GM21381 (cell line): ENCODE measurements at regions not wholly inside any gene's neighbourhood (a gene's known extent, or its start where the extent isn't known, plus 50 kb on each side); places are given as distances from the start of the nearest gene placed in this dataset.
"Not testable (repeated sequence)": the region's sequence is repeated elsewhere in the genome, so short reads cannot be mapped to it uniquely, and the experiment has no call there.

ENCODE experiments used
- ATAC-seq: cut with Tn5 transposase; IDR thresholded peaks from one replicate; pipeline ENCODE4 v1.9.1; 2021; ENCODE audit warnings: mild to moderate bottlenecking, moderate library complexity; ENCODE audit not compliant: unreplicated experiment

DNA sequence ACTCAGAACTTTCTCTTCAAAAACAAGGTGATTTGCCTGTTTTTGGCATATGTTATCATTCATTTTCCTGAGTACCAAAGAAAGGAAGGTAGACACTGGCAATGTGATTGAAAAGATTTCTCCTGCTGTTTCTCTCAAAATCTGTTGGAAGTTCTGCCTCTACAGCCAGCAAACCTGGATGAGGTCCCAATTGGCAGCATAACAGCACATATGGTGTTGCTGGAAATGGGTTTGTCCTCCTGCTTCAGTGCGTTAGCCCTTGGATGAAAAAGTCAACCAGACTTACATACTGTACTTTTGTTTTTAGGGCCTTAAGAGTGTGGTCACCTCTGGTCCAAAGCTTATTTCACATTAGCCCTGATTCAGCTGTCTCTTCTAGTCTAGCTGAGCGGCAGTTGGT, 237.6 kb upstream of the MME start:
- ATAC-seq = no peak

- ATAC-seq = no peak
Observed at GRCh38 chr3:154835639-154836038, 244.5 kb upstream of the MME start.

DNA sequence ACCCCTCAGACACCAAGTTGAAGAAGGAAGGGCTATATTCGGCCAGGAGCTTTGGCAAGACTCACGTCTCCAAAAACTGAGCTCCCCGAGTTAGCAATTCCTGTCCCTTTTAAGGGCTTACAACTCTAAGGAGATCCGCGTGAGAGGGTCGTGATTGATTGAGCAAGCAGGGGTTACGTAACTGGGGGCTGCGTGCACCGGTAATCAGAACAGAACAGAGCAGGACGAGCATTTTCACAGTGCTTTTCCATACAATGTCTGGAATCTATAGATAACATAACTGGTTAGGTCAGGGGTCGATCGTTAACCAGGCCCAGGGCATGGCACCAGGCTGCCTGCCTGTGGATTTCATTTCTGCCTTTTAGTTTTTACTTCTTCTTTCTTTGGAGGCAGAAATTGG, 245.3 kb upstream of the MME start:
- ATAC-seq = not testable (repeated sequence)

- no peak for ATAC-seq
Observed at GRCh38 chr3:154829929-154830328, 250.2 kb upstream of the MME start.

DNA sequence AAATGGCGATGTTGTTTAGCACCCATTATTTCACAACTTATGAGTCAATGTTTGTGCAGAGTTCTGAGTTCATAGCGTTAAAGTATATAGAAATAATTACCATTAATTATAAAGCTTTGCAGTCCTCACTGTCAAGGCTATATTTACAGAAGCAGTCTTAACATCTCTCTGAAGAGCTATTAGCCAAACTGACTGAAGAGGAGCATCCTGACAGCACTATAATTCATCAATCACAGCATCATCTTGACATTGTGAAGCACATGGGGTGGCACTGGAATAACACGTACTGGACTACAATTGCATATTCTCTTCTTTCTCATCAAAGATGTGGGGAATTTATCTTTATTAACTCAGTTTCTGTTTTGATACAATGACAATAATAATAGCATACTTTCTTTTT, 260.6 kb upstream of the MME start:
- ATAC-seq = no peak

- no peak for ATAC-seq
Observed at GRCh38 chr3:154818676-154819255, 261.4 kb upstream of the MME start.

DNA sequence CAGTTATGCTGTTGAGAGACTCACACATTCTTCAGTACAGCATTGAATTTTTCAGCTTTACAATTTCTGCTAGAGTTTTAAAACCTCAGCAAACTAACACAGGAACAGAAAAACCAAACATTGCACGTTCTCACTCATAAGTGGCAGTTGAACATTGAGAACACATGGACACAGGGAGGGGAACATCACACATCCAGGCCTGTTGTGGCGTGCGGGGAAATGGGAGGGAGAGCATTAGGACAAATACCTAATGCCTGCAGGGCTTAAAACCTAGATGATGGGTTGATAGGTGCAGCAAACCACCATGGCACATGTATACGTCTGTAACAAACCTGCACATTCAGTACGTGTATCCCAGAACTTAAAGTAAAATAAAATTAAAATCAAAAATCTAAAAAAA, 270.1 kb upstream of the MME start:
- ATAC-seq = not testable (repeated sequence)

DNA sequence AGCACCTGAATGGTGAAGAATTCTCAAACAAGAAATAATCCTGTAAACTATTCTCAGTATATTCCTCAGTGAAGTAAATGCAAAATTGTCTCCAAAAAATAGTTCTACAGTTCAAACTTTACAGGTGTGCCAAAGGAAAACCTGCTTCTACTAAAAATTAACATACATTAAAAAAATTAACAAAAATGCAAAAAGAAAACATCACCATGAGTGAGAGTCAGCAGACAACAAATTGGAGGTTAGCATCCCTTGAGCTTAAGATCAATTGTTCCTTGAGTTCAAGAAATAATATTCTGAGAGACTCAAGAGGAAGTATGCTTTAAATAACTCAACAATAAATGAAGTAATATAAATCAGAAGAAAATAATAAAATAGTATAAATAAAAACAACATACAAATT, 278.4 kb upstream of the MME start:
- ATAC-seq = no peak

DNA sequence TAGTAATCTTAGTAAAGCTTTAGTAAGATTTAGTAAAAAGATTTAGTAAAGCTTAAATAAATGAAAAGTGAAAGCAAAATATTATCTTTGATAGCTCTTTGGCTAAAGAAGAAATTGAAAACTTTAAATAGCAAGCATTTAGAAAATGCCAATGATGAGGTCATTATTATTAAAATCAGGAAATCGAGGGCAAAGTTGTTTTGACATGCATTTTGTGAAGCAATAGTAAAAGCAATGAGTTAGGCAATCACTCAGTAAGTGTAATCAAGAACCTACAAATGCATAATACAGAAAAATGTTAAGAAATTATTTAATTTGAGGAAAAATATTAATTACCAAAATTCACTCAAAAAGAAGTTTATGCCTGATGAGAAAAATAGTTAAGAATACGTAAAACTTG, 280.3 kb upstream of the MME start:
- ATAC-seq = no peak

- ATAC-seq = no peak
Observed at GRCh38 chr3:154795582-154795981, 284.5 kb upstream of the MME start.

GRCh38 chr3:154794814-154795445, 285.2 kb upstream of the MME start:
- no peak for ATAC-seq

- ATAC-seq = no peak
Observed at GRCh38 chr3:154794391-154794790, 285.7 kb upstream of the MME start.

GRCh38 chr3:154792828-154793227, 287.3 kb upstream of the MME start:
- no peak for ATAC-seq

GRCh38 chr3:154791611-154792010, 288.5 kb upstream of the MME start:
- ATAC-seq = no peak

- no peak for ATAC-seq
Observed at GRCh38 chr3:154786724-154787123, 293.4 kb upstream of the MME start.

DNA sequence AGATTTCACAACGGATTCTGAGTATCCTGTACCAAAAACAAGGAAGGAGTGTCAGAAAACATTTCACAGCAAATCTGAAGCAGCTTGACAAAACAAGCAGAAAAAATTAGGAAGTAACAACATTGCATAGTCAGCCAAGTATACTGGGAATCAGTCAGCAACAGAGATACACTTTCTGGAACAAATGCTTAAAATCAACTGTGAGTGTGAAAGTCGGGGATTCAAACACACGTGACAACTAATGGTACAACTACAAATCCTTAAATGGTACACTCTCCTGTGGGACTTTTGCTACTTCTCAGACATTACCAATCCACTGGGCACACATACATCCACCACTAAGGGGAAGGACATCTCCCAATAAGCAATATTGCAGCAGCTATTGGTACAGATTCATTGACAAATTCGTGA, 296.6 kb upstream of the MME start:
- ATAC-seq = no peak

DNA sequence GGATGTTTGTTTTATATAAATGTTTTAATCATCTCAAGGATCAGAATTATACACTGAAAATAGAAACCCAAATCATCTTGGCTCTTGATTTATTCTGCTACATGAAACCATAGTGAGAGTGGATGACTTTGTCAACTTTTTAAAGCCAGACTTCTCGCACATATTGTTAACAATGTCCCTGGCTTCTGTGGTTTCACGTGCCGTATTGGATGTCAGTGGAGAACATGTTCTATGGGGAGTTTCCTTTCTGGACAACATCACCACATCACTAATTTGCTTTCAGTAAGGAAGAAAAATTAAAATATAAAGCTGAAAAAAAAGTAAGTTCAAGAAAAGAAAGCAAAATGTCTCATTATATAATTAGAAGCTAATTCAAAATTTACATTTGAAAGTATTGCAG, 297.1 kb upstream of the MME start:
- ATAC-seq = no peak

DNA sequence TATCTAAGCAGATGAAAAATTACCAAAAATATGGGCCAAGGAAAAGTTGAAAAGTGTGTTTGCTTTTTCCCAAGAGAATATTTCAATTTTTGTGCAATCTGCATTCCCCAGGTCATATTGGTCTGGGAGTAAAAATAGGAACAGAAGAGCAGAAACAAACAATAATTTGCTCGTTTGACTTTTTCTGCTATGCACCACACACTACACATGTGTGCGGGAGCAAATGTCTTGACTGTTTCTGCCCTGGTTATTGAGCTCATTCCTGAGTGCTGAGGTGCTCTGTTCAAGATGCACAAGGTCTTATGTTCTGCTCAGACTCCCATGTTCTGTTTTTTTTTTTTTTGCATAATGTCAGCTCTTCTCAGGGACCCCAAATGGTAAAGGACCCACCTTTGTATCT, 298.0 kb upstream of the MME start:
- ATAC-seq = no peak

- no peak for ATAC-seq
Observed at GRCh38 chr3:154781595-154781994, 298.5 kb upstream of the MME start.

DNA sequence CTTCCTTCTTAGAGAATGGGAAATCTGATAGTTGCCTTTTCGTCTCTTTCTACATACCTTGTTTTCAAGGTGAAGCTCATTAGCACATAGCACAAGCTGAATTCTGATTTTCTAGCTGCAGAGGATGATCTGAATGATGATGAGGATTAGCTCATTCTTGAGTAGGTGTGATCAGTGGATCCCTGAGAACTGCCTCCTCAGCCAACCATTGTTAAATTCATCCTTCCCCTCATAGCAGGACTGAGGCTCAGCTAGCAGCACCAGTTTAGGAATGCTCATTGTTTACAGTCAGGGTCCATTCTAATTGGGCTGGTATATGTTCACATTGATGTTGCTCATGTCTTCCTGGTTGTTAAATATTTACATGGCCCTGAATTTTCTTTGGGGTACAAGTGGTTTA, 299.9 kb upstream of the MME start:
- no peak for ATAC-seq

DNA sequence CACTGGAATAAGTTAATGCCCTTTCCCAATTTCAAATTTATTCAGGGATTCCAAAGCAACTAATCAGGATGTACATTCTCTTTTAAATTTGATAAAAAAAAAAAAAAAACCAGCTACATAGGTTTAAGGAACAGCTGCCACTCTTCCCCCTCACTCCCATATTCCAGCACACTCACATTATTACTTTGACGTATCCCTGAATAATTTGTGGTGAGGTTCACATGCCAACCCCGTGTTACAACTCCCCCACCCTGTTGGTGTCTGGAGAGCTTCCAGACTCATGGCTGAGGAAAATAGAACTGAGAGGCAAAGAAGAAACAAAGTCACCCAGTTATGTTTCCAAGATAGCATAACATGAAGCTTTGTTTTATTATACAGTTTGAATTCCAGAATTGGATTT, 300.5 kb upstream of the MME start:
- no peak for ATAC-seq

DNA sequence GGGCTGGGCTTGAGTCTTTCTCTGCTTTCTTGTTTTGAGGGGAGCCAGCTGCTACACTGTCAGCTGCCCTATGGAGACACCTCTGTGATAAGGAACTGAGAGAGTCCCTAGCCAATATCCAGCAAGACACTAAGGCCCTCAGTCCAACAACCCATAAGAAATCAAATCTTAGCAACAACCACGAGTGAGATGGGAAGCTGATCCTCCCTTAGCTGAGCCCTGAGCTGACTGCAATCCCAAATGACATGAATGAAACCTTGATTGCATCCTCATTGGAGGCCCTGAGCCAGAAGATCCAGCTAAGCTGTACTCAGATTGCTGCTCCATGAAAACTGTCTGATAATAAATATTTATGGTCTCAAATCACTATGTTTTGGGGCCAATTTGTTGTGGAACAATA, 302.1 kb upstream of the MME start:
- ATAC-seq = no peak

- ATAC-seq = no peak
Observed at GRCh38 chr3:154776549-154777225, 303.4 kb upstream of the MME start.
